Calu3 (cell line): ENCODE measurements at regions not wholly inside any gene's neighbourhood (a gene's known extent, or its start where the extent isn't known, plus 50 kb on each side); places are given as distances from the start of the nearest gene placed in this dataset.

Experiments used
- BruUV-seq: library from RNA; stranded (reverse); fragments of 400-500 nt; replicated peaks from 2 replicates; lab custom pipeline; 2021; lab: Mats Ljungman, UMichigan
- CTCF ChIA-PET: fragments of 300-600 bp; sonication (Branson Sonifier 250); formaldehyde crosslinking; loops from one replicate; lab custom pipeline; 2022; ENCODE audit warnings: antibody characterized with exemption; lab: Charles Lee
- DNase-seq: peaks from one replicate; pipeline ENCODE4 v3.0.0; 2022
- H3K27ac Mint-ChIP-seq: one replicate; pipeline ENCODE4 v1.8.0; 2022; ENCODE audit warnings: mixed read lengths; ENCODE audit not compliant: unreplicated experiment
- H3K27me3 Mint-ChIP-seq: one replicate; pipeline ENCODE4 v1.8.0; 2022; ENCODE audit warnings: mixed read lengths; ENCODE audit not compliant: unreplicated experiment
- H3K36me3 Mint-ChIP-seq: one replicate; pipeline ENCODE4 v1.8.0; 2022; ENCODE audit warnings: mild to moderate bottlenecking, moderate library complexity, mixed read lengths; ENCODE audit not compliant: insufficient read depth, unreplicated experiment
- H3K4me1 Mint-ChIP-seq: one replicate; pipeline ENCODE4 v1.8.0; 2022; ENCODE audit warnings: mild to moderate bottlenecking, low read depth, mixed read lengths; ENCODE audit not compliant: unreplicated experiment
- H3K4me3 Mint-ChIP-seq: one replicate; pipeline ENCODE4 v1.8.0; 2022; ENCODE audit warnings: mild to moderate bottlenecking, low read depth, moderate library complexity, mixed read lengths; ENCODE audit not compliant: unreplicated experiment
- H3K9me3 Mint-ChIP-seq: one replicate; pipeline ENCODE4 v1.8.0; 2022; ENCODE audit warnings: low read depth, mixed read lengths; ENCODE audit not compliant: unreplicated experiment
- intact Hi-C: fragments of 100-400 bp; cut with micrococcal nuclease; formaldehyde crosslinking; loops from one replicate; pipeline ENCODE4 v1.10.0; 2022; ENCODE audit not compliant: unreplicated experiment
- TF ChIP-seq, protein P1 (sequence below): fragments of 200-600 bp; IDR thresholded peaks from one replicate; pipeline ENCODE4 v1.8.0; 2022; ENCODE audit warnings: antibody characterized with exemption; ENCODE audit not compliant: unreplicated experiment

DNA sequence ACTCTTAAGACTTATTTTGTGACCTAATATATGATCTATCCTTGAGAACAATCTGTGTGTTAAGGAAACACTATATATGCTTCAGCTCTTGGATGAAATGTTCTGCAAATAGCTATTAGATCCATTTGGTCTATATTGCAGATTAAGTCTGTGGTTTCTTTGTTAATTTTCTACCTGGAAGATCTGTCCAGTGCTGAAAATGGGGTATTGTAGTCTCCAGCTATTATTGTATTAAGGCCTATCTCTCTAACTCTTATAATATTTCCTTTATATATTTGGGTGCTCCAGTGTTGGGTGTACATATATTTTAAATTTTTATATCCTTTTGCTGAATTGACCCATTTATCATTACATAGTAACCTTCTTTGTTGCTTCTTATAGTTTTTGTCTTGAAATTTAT is 992.7 kb upstream of the CDH2 start:
- CTCF ChIA-PET, result no interaction called here
- Mint-ChIP-seq H3K27me3 (no peaks in the 10 kb centered on the region), H3K9me3 (no peaks in the 10 kb centered on the region), H3K4me3 (no peak overlapping the region), H3K27ac (no peak overlapping the region), H3K36me3 (no peaks in the 10 kb centered on the region), H3K4me1 (peaks cover 20% of the 10 kb centered on the region)
- DNase-seq, result no peak
- TF ChIP-seq, protein P1, sequence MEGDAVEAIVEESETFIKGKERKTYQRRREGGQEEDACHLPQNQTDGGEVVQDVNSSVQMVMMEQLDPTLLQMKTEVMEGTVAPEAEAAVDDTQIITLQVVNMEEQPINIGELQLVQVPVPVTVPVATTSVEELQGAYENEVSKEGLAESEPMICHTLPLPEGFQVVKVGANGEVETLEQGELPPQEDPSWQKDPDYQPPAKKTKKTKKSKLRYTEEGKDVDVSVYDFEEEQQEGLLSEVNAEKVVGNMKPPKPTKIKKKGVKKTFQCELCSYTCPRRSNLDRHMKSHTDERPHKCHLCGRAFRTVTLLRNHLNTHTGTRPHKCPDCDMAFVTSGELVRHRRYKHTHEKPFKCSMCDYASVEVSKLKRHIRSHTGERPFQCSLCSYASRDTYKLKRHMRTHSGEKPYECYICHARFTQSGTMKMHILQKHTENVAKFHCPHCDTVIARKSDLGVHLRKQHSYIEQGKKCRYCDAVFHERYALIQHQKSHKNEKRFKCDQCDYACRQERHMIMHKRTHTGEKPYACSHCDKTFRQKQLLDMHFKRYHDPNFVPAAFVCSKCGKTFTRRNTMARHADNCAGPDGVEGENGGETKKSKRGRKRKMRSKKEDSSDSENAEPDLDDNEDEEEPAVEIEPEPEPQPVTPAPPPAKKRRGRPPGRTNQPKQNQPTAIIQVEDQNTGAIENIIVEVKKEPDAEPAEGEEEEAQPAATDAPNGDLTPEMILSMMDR, result no peak
- no TSS peak for BruUV-seq
- intact Hi-C loops, result loop anchor here (10.0 kb wide), 1 partner anchor 205 kb away; no protein-coding TSS in a partner anchor

DNA sequence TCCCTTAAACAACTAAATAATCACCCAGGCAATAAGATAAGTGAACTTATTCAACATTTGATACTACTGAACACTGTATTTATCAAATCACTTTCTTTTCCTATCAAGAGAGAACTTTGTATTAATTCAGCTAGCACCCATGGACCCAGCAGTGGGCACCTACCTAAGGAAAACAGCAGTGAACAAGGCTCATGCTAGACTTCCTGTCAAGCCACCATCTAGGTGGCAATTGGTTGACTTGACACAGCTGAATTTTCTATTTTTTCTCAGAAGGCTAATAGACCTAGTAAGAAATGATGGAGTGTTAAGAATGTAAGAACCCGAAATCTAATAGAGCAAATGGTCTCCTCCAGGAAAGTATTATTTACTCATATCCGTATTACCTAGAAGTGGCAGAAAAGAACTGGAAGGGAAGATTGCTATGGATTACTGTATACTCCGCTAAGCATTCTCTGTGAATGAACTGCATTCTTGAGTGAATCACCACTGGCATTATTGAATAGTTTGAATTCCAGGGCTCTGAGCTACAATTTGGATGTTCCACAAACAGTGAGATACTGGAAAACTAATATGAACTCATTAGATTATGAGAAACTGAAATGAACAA is 988.2 kb upstream of the CDH2 start:
- TF ChIP-seq, protein P1, result no peak
- Mint-ChIP-seq H3K4me1 (peaks cover 64% of the 10 kb centered on the region), H3K36me3 (peaks cover 8% of the 10 kb centered on the region), H3K9me3 (no peaks in the 10 kb centered on the region), H3K4me3 (no peak overlapping the region), H3K27ac (peak overlapping the region; percentile 96), H3K27me3 (no peaks in the 10 kb centered on the region)
- DNase-seq, result no peak
- intact Hi-C loops, result loop anchor here (1.0 to 10.0 kb wide), 2 partner anchors 9 to 210 kb away; no protein-coding TSS in a partner anchor
- BruUV-seq, result no TSS peak
- CTCF ChIA-PET, result no interaction called here

GRCh38 chr18:29164020-29164706 is 987.2 kb upstream of the CDH2 start:
- Mint-ChIP-seq H3K4me3 (peak overlapping the region; percentile 30), H3K27ac (peak overlapping the region; percentile 96), H3K27me3 (no peaks in the 10 kb centered on the region), H3K36me3 (peaks cover 8% of the 10 kb centered on the region), H3K4me1 (peaks cover 66% of the 10 kb centered on the region), H3K9me3 (no peaks in the 10 kb centered on the region)
- BruUV-seq, result no TSS peak
- intact Hi-C loops, result loop anchor here (1.0 to 10.0 kb wide), 2 partner anchors 8 to 211 kb away; no protein-coding TSS in a partner anchor
- DNase-seq, result no peak
- CTCF ChIA-PET, result no interaction called here
- TF ChIP-seq, protein P1, result no peak

DNA sequence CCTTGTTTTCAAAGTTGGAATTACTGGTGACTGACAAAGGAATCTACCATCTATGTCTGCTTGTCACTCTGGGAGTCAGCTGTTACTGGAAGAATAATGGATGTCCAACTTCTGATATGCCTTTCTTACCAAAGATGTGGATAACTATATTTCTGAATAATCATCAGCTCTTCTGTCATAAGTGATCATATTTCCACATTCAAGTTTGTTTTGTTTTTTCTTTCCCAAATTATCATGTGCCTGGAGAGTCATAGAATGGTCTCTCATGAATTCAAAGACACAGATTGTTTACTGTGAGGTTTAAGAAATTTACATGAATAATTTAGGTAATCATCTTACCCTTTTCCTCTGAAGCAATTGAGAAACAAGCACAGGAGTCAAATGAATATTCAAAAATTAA is 986.7 kb upstream of the CDH2 start:
- H3K4me1 Mint-ChIP-seq, result peaks cover 67% of the 10 kb centered on the region
- peaks cover 8% of the 10 kb centered on the region for H3K36me3 Mint-ChIP-seq
- TF ChIP-seq, protein P1, result no peak
- peak overlapping the region; percentile 96 for H3K27ac Mint-ChIP-seq
- peak overlapping the region; percentile 30 for H3K4me3 Mint-ChIP-seq
- no peaks in the 10 kb centered on the region for H3K9me3 Mint-ChIP-seq
- BruUV-seq, result no TSS peak
- CTCF ChIA-PET, result no interaction called here
- intact Hi-C loops, result loop anchor here (10.0 kb wide), 1 partner anchor 211 kb away; no protein-coding TSS in a partner anchor
- H3K27me3 Mint-ChIP-seq, result no peaks in the 10 kb centered on the region
- no peak for DNase-seq
